HCT116 (cell line): ENCODE measurements at regions not wholly inside any gene's neighbourhood (a gene's known extent, or its start where the extent isn't known, plus 50 kb on each side); places are given as distances from the start of the nearest gene placed in this dataset.

Source experiments
- CTCF ChIP-seq, 3 experiments: fragments of 200-600 bp in 1 of 3; sonication (generic) in 1 of 3; IDR thresholded peaks in 2 of 3; conservative IDR thresholded peaks in 1 of 3; 2 replicates each; pipeline ENCODE4 v1.5.1; 2012 to 2017; ENCODE audit warnings: low read depth in 2 of 3, low read length in 2 of 3, antibody characterized with exemption in 1 of 3, borderline replicate concordance in 1 of 3, control low read depth in 1 of 3, mild to moderate bottlenecking in 1 of 3, mixed read lengths in 1 of 3, mixed run types in 1 of 3, moderate library complexity in 1 of 3; ENCODE audit not compliant: insufficient read depth in 1 of 3
- EZH2 ChIP-seq: fragments of 200-600 bp; sonication (generic); IDR thresholded peaks from 2 replicates; pipeline ENCODE4 v1.6.1; 2017; ENCODE audit warnings: antibody characterized with exemption, mixed run types
- JUND ChIP-seq: IDR thresholded peaks from 2 replicates; pipeline ENCODE4 v1.6.1; 2012
- POLR2A ChIP-seq: IDR thresholded peaks from 2 replicates; pipeline ENCODE4 v1.7.0; 2011; ENCODE audit warnings: borderline replicate concordance; ENCODE audit not compliant: insufficient read depth, insufficient read length; ENCODE audit errors: extremely low read depth
- RAD21 ChIP-seq: IDR thresholded peaks from 2 replicates; pipeline ENCODE4 v1.6.1; 2012; ENCODE audit warnings: low read depth, mild to moderate bottlenecking
- REST ChIP-seq: IDR thresholded peaks from 2 replicates; pipeline ENCODE4 v1.6.1; 2012; ENCODE audit warnings: low read depth
- SIN3A ChIP-seq: IDR thresholded peaks from 2 replicates; pipeline ENCODE4 v1.6.1; 2012; ENCODE audit warnings: low read depth
- SP1 ChIP-seq: IDR thresholded peaks from 2 replicates; pipeline ENCODE4 v1.6.1; 2012; ENCODE audit warnings: low read depth
- ZBTB33 ChIP-seq: IDR thresholded peaks from 2 replicates; pipeline ENCODE4 v1.6.1; 2011; ENCODE audit warnings: mild to moderate bottlenecking, low read length, moderate library complexity; ENCODE audit not compliant: insufficient replicate concordance; ENCODE audit errors: extremely low read depth
- ZNF274 ChIP-seq: fragments of 200-500 bp; sonication (Bioruptor generic); IDR thresholded peaks from 2 replicates; pipeline ENCODE4 v1.6.1; 2014; ENCODE audit warnings: mild to moderate bottlenecking, low read depth, low read length, inconsistent platforms

GRCh38 chr5:87777877-87778276, 365.1 kb upstream of the CCNH start:
- TF ChIP-seq ZBTB33 (no peak), JUND (no peak), CTCF (IDR thresholded peaks at IDR 0.05 in 2 of 3, conservative IDR thresholded peaks at IDR 0.05 in 1 of 3; ENCODE audit: borderline replicate concordance in 1 of 3, insufficient read depth in 1 of 3, low read depth in 2 of 3, low read length in 2 of 3) (no peak), RAD21 (peak; percentile 3; the same call in 1 of the 2 replicates), POLR2A (no peak), ZNF274 (no peak), EZH2 (no peak), REST (no peak), SP1 (no peak), SIN3A (no peak)
